ENCODE measurements at regions not wholly inside any gene's neighbourhood (a gene's known extent, or its start where the extent isn't known, plus 50 kb on each side); places are given as distances from the start of the nearest gene placed in this dataset.

DNA sequence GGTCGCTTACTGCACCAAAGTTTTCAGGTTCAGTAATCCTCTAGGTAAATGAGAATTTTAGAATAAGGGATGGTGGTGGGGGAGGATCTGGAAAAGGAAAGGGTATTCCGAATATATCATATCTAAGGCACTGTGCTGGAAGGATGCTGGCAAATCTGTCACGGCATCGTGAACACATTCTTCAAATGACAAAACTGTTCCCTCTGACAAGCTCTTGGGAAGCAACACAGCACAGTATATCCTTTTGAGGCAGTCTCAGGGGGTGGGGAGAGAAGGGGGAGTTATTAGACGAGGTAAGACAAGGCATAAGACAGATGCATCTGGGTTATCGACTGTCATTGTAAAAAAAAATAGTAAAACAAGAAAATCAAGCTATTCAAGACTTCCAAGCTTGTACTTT, 289.6 kb upstream of the LRRN1 start:
- TF ChIP-seq YY1 (IDR thresholded peaks at IDR 0.05; ENCODE audit: insufficient read depth, insufficient read length) = no peak
- TF ChIP-seq ZNF274 (IDR thresholded peaks at IDR 0.05; ENCODE audit: low read depth, low read length) = no peak
- no peak for TF ChIP-seq SUZ12 (IDR thresholded peaks at IDR 0.05; ENCODE audit: extremely low read depth, insufficient read depth, insufficient read length)
